GM21717 (cell line): ENCODE measurements at regions not wholly inside any gene's neighbourhood (a gene's known extent, or its start where the extent isn't known, plus 50 kb on each side); places are given as distances from the start of the nearest gene placed in this dataset.
"Not testable (repeated sequence)": the region's sequence is repeated elsewhere in the genome, so short reads cannot be mapped to it uniquely, and the experiment has no call there.

Experiments used
- ATAC-seq: cut with Tn5 transposase; IDR thresholded peaks from one replicate; pipeline ENCODE4 v1.9.1; 2021; ENCODE audit warnings: mild to moderate bottlenecking, moderate library complexity; ENCODE audit not compliant: unreplicated experiment

DNA sequence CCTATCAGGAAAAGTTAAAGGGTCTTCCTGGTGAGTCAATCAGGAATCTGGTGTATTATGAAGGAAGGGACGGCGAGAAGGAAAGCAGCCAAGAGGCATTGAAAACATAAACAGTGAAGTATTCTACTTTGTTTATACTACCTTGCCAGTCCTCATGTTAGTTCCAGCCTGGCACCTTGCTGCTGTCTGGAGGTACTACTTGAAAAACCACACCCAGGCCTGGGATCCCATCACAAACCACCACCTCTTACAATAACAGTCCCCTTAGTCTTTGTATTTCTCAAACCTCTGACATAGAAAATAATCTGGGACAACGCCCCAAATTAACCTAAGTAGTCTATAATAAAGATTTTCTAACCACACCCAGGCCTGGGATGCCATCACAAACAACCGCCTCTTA, 676.7 kb upstream of the SOX9 start:
- ATAC-seq = no peak

DNA sequence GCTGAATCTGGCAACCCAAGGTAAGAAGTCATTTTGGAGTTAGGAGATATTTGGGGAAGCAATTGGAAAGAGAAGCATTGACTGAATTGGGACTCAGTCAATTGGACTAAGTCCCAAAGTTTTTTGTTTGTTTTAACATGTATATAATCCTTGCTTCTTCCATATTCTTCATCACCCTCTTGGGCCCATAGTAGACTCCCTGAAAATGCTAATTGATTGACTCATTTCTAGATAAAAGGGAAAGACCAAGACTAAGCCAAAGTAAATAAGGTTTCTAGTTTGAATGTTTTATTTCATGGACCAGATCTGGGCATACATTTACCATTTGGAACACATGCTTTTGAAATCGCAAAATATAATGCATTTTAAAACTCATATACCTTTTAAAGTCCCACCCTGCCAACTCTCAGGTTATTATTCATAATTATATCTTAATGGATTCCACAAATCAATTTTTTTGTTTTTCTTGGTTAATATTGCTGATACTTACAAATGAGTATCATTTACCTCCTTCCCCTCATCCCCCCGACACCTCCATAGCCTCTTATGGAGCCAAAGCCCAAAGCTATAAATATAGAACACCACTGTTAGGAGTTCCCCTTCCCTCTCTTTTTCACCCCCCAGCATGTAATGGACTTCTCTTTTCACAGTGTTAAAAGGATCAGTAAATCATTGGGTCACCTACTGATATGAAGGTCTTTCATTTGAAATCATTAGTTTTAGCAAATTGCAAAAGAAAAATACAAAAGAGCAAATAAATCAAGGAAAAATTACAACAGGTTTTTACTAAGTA, 674.0 kb upstream of the SOX9 start:
- ATAC-seq = no peak

DNA sequence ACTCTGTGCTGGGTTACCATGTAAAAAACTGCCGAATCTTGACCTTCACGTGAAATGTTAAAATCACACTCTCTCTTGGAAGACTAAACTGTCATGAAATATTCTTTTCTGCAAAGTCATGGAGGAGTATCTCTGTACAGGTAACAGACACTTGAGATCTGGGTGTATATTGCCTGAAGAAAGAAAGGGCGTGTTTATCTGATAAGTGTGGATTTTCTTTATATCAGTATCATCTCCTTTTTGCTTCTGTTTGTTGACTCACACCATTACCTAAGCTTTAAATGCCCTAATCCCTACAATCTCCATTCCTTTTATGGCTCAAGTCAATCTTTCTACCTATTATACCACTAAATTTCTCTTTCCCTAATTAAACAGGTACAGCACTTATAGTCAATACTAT, 673.2 kb upstream of the SOX9 start:
- ATAC-seq = no peak

GRCh38 chr17:71450657-71451056, 670.2 kb upstream of the SOX9 start:
- not testable (repeated sequence) for ATAC-seq

GRCh38 chr17:71453876-71454422, 666.9 kb upstream of the SOX9 start:
- no peak for ATAC-seq

GRCh38 chr17:71455219-71455618, 665.6 kb upstream of the SOX9 start:
- no peak for ATAC-seq

- no peak for ATAC-seq
Observed at GRCh38 chr17:71458322-71458721, 662.5 kb upstream of the SOX9 start.

GRCh38 chr17:71460943-71461342, 659.9 kb upstream of the SOX9 start:
- no peak for ATAC-seq

- ATAC-seq = no peak
Observed at GRCh38 chr17:71461498-71462169, 659.2 kb upstream of the SOX9 start.

DNA sequence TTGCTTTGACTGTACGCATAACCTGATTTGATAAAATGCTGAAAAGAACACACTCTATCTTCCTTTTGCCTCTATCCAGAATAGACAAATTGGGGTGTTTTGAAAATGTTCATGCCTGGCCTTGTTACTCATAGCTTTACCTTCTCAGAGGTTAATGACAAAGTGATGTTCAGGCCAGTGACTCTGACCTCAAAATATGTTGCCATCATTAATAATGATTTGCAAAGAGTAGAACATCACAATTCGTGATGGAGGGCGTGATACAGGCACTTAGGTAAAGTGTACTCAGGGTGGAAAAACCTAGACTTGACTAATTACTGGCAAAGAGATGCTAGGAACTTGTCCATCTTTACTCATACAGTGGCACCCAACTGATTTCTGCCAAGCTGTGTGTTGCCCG, 656.6 kb upstream of the SOX9 start:
- ATAC-seq = no peak

DNA sequence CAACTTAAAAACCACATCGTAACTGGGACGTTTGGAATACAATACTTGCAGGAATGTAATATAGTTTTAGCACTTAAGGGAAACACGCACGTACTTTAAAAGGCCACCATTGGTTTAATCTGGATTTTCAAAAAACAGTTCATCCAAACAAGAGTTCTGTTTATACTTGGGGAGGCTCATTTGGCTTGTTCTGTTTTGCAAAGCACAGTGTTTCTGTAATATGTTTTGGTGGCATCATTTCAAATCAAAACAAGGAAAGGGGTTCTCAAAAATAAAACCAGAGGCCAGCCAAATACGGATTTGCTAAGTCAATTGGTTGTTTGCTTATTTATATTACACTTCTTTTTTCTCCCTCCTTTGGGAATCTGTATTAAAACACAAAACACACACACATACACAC, 656.1 kb upstream of the SOX9 start:
- no peak for ATAC-seq

GRCh38 chr17:71467719-71468118, 653.1 kb upstream of the SOX9 start:
- ATAC-seq = no peak

- ATAC-seq = no peak
Observed at GRCh38 chr17:71470062-71470461, 650.8 kb upstream of the SOX9 start.

DNA sequence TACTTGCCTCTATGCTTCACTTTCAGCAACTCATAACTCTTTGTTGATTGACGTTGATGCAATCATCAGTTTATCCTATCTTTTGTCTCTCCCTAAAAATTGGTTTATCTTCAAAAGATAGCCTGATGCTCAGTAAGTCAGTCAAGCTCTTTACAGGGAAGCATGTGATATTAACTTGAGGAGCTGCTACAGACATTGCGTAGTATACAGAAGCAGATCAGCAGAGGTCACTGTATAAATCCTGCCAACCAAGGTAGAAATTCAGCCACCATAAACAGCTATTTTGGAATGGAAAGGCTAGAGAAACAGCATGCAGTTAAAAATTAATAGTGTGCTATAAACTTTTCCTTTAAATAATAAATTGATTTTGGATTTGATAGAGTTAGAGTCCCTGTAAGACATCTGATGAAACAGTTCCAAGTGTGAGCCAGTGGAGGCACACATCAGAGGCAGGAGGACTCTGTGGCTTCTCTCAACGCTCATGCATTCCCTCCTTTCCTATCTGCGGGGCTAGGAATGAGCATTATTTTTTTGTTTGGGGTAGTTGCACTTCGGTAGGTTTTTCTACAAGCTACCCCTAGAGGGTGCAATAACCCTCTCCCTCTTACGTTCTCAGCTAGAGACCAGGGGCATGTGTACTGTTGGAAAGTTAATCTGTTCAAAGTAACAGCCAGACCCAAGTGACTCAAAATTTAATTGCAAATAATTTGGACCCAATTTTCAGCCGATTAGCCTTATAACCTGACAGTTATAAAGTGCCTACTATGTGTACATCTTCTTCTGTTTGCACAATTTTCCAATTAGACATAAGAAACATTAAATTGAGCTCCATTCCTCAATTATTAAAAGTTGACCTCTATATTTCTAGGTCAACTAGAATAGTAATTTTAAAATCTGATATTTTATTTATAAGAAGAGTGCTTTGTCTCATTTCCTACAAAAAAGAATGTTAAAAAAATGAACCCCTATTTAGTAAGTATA, 647.7 kb upstream of the SOX9 start:
- ATAC-seq = peak; percentile 59

- no peak for ATAC-seq
Observed at GRCh38 chr17:71477356-71477755, 643.5 kb upstream of the SOX9 start.

DNA sequence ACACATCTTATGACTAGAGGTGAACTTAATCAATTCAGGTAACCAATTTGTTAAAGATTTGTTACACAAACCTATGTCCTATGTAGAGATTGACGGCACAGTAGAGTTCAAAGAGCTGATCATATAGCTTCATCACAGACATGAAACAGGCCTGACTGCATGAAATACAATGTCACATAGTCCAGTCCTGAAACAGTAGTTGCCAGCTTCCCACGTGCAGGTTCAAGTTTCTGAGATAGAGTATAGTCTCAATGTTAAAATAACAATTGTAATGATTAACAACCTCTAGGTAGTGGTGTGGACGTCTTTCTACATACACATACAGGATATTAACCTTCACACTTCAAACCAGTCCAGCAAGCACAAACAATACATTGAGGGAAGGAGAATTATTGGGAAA, 640.7 kb upstream of the SOX9 start:
- no peak for ATAC-seq

DNA sequence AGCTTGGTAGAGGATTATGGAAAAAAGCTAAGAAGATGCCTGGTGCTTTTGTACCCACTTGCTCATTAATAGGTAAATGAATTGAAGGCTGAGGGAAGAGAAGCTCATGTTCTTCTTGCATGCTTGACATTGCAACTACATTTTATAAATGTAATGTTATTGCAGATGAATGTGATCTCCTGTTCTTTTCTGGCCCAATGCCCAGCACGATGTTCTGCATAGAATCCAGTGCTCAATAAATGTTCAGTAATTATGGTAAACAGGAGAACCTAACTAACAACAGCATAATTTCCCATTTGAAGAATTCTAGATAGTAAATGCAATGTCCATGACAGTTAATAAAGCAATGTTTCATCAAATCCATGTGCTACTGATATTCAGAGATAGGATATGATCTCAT, 638.2 kb upstream of the SOX9 start:
- ATAC-seq = no peak

DNA sequence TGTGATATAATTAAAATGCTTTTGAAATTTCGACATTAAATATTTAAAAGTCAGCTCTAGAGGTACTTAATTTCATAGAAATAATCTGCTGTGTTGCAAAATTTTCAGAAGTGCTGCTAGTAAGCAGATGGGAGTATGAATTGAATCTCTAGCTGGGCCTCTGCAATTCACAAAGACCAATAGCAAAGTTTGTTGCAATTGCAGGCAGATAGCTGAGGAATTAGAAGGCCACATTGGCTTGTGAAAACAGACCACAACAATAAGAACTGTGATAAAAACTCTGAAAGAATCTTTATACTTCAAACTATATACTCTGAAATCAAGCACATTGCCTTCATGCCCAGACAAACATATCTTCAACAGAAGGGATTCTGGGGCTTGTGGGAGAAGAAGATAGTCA, 636.3 kb upstream of the SOX9 start:
- ATAC-seq = no peak

DNA sequence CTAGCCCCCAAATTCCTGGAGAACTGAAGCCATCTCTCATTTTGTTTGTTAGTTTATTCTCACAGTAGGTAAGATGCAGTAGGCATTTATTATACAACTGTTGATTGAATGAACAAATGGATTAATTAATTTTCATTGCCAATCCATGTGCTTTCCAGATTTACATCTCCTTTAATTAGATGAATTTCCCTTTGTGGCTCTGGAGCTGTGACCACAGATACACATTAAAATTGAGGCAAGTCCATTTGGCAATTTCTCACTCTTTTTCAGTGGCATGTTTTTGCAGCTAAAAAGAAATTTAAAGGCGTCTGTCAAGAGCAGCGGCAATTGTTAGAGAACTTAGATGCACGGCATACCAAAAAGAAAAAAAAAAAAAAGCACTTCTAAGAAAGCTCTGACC, 635.4 kb upstream of the SOX9 start:
- no peak for ATAC-seq

GRCh38 chr17:71486261-71486660, 634.6 kb upstream of the SOX9 start:
- ATAC-seq = no peak

GRCh38 chr17:71488851-71489250, 632.0 kb upstream of the SOX9 start:
- ATAC-seq = no peak
